ENCODE measurements at regions not wholly inside any gene's neighbourhood (a gene's known extent, or its start where the extent isn't known, plus 50 kb on each side); places are given as distances from the start of the nearest gene placed in this dataset.

GRCh38 chr4:165757451-165757850 is 115.6 kb upstream of the TLL1 start:
- H3K27me3 ChIP-seq (ENCODE audit: insufficient read depth in 3 of 3, low read length in 2 of 3) = peaks cover 0 to 2% (median 0%) of the 10 kb centered on the region in 3 donors
- H3K4me1 ChIP-seq = no peaks in the 10 kb centered on the region
- H3K36me3 ChIP-seq (ENCODE audit: insufficient read depth in 1 of 2, low read depth in 1 of 2) = no peaks in the 10 kb centered on the region
- H3K27ac ChIP-seq = no peak overlapping the region
- no peak overlapping the region for H3K4me3 ChIP-seq
- WGBS, 3 donors = 14 to 23% (median 18%) methylated on average over 3 of the region's 3 CpGs
- DNase-seq = no peak
- intact Hi-C loops (cut with DNase I) = no loop called here
- H3K9me3 ChIP-seq = no peaks in the 10 kb centered on the region
- TF ChIP-seq CTCF (IDR thresholded peaks at IDR 0.05) = no peak
- ATAC-seq = no peak

- no peaks in the 10 kb centered on the region for H3K4me1 ChIP-seq
- intact Hi-C loops (cut with DNase I) = no loop called here
- ATAC-seq (no peak), DNase-seq (no peak)
- no peaks in the 10 kb centered on the region for H3K36me3 ChIP-seq (ENCODE audit: insufficient read depth in 1 of 2, low read depth in 1 of 2)
- WGBS, 3 donors = 57 to 73% (median 73%) methylated on average over 2 of the region's 2 CpGs
- peaks cover 0 to 2% (median 0%) of the 10 kb centered on the region in 3 donors for H3K27me3 ChIP-seq (ENCODE audit: insufficient read depth in 3 of 3, low read length in 2 of 3)
- no peak for TF ChIP-seq CTCF (IDR thresholded peaks at IDR 0.05)
- H3K9me3 ChIP-seq = no peaks in the 10 kb centered on the region
- H3K27ac ChIP-seq = no peak overlapping the region
- no peak overlapping the region for H3K4me3 ChIP-seq
These were observed 115.0 kb upstream of the TLL1 start for GRCh38 chr4:165758086-165758485.

GRCh38 chr4:165760182-165760581 is 112.9 kb upstream of the TLL1 start:
- no peak for ATAC-seq
- Histone ChIP-seq H3K4me3 (no peak overlapping the region), H3K9me3 (no peaks in the 10 kb centered on the region), H3K27ac (no peak overlapping the region), H3K36me3 (ENCODE audit: insufficient read depth in 1 of 2, low read depth in 1 of 2) (no peaks in the 10 kb centered on the region), H3K27me3 (ENCODE audit: insufficient read depth in 3 of 3, low read length in 2 of 3) (peaks cover 0 to 2% (median 0%) of the 10 kb centered on the region in 3 donors), H3K4me1 (no peaks in the 10 kb centered on the region)
- WGBS, 3 donors = 87 to 94% (median 88%) methylated on average over 7 of the region's 7 CpGs
- intact Hi-C loops (cut with DNase I) = no loop called here
- TF ChIP-seq CTCF (IDR thresholded peaks at IDR 0.05) = no peak
- DNase-seq = no peak

GRCh38 chr4:165761963-165762362 is 111.1 kb upstream of the TLL1 start:
- intact Hi-C loops (cut with DNase I) = no loop called here
- 15 to 37% (median 29%) methylated on average over 1 of the region's 1 CpG for WGBS, 3 donors

More at GRCh38 chr4:165761963-165762362, 111.1 kb upstream of the TLL1 start:
- H3K27me3 ChIP-seq (ENCODE audit: insufficient read depth in 3 of 3, low read length in 2 of 3) = peaks cover 0 to 2% (median 0%) of the 10 kb centered on the region in 3 donors
- ATAC-seq = no peak
- no peaks in the 10 kb centered on the region for H3K36me3 ChIP-seq (ENCODE audit: insufficient read depth in 1 of 2, low read depth in 1 of 2)
- no peak for TF ChIP-seq CTCF (IDR thresholded peaks at IDR 0.05)
- no peaks in the 10 kb centered on the region for H3K4me1 ChIP-seq
- H3K4me3 ChIP-seq = no peak overlapping the region
- DNase-seq = no peak
- no peak overlapping the region for H3K27ac ChIP-seq
- H3K9me3 ChIP-seq = no peaks in the 10 kb centered on the region

Measured in psoas muscle (tissue), 7 donors.